CD4-positive, alpha-beta T cell treated with Interleukin-12 subunit alpha and Interleukin-12 subunit beta, for 1 hour (primary cell): ENCODE measurements at regions not wholly inside any gene's neighbourhood (a gene's known extent, or its start where the extent isn't known, plus 50 kb on each side); places are given as distances from the start of the nearest gene placed in this dataset.
A peak's percentile ranks its signal among the peaks of the same experiment; 100 is the strongest.

Source experiments
- DNase-seq: peaks from one replicate; pipeline ENCODE4 v3.0.0-alpha.2; 2020

- DNase-seq = no peak
Observed at GRCh38 chr15:47184003-47184907, 533.0 kb upstream of the SEMA6D start.

DNA sequence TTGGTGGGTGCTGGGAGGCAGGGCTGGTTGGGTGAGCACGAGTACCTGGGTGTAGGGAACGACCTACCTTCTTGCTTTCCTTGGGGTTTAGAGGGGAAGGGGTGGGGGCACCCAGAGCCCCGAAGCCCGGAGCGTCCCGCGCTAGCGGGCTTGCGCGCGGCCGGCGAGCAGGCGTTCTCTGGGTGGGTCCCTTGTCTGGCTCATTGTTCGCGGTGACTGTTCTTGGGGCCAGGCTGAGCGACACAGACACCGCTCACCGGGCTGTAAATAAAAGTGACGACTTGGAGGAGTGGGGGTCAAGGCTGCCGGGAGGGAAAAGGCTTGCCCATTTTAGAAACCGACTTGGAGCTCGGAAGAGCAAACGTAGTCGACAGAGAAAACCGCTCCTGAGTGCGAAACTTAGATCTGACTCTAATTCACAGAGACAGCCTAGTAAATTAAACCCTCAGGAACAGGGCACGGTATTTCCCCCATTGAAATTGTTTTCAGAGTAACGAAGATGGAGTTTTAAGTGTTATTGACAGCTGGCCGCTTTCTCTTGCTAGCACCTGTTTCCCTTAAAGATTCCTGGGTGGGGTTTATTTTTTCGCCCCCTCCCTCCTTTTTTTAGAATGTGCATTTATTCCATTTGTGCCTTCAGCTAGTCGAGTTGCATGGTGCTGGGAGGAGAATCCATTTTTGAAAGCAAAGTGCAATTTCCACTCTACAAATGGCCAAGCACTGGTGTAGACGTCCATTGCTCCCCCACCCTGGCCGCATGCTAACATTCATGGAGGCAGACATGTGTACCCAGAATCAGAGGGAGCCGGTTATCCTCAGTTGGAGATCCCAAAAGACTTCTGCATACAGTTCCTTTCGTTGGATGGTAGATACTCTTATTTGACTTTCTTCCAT, 532.1 kb upstream of the SEMA6D start:
- DNase-seq = no peak

- no peak for DNase-seq
Observed at GRCh38 chr15:47186075-47186474, 531.2 kb upstream of the SEMA6D start.

DNA sequence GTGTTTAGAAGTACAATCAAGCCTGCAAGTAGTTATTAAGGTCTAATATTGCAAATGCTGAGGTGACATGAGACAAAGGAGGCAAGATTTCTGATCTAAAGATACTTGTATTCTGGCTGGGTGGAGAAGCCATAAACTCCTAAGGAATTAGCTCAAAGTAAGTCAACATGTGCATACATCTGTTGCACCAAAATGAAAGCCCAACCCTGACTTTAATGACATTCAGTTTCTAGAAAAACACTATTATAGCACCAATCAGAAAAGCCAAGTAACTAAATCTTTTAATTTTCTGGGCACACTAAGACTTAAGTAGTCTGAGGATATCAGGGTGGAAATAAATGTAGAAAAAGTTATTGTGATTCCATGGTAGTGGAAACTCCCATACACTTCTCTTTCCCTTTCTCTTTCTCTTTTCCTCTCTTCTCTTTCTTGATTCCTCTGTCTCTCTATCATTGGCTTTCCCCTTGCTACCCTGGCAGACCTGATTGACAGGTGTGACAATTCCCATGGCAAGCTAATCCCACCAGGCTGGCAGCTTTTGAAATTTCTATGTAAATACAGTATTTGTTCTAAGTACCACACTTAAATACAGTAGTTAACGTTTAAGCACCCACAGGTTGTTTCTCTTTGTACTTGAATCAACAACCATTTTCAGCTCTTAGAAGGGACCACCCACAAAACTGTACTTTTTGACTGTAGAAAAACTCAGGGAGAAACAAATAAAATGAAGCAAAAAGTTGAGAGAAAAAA, 528.4 kb upstream of the SEMA6D start:
- DNase-seq = no peak

GRCh38 chr15:47194718-47195117, 522.6 kb upstream of the SEMA6D start:
- DNase-seq = no peak

GRCh38 chr15:47196048-47196447, 521.3 kb upstream of the SEMA6D start:
- DNase-seq = peak; percentile 26

GRCh38 chr15:47203993-47204392, 513.3 kb upstream of the SEMA6D start:
- no peak for DNase-seq

GRCh38 chr15:47206358-47206978, 510.8 kb upstream of the SEMA6D start:
- DNase-seq = no peak

DNA sequence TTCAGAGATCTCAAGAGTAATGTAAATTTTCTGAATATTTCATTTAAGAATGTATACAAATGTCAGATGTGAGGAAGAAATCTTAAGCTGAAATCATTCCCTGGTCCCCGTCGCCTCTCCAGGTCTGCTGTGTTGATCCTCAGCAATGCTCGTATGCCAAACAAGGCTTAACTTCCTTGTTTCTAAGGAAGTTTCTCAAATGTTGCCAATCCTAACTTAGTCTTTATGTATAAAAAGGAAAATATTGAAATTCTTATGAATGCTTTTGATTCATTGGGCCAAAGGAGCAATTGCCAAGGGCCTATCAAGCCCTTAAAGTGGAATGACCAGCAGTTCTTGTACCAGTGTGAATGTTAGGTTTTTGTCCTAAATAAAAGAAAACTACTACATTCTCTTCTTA, 507.7 kb upstream of the SEMA6D start:
- DNase-seq = no peak

DNA sequence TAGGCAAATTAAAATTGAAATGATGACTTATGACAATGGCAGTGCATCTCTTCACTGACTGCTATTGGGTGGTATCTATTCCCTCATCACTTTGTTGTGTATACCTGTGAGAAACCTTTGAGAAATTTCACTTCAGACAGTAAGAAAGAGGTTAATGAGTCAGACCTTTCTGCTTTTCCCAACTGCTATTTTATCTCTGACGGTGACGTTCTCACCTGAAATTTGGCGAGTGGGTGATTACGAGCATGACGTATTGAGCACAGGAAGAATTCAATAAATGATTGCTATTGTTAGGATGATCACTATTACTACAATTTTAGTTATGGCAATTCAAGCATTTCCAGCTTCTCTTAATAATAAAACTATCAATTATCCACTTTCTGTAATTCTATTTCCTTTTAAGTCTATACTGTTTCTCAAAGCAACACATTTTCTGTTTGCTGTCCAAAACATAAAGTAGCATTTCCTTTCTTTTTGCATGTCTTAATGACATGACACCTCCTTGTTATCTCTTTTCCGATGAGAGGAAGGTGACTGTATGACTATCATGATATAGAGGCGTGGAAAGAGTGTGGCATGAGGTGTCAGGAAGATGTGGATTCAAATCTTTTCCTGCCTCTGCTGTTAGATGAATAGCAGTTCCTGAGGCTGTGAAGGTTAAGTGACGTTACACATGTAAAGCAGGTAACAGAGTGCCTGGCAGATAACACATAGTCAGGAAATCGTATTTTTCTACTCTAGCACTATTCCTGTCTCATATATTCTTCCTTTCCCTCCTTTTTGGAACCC, 504.9 kb upstream of the SEMA6D start:
- DNase-seq = no peak

DNA sequence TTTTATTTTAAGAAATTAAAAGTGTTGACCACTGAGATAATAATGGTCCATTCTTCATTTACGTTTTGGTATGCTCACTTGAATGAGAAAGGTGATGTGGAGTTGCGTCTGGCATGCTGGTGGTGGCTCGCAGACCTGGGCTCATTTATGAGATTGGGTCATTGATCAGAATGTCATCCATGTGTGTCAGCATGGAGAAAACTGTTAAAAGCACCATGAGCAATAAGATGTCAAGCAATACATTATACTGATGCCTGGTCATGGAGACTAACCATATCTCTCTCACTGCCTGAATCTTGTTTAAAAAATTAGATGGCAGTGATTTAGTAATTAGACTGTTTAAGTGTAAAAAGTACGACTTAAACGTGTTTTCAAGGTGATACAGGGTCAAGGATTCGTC, 503.4 kb upstream of the SEMA6D start:
- DNase-seq = no peak

GRCh38 chr15:47218295-47218694, 499.0 kb upstream of the SEMA6D start:
- no peak for DNase-seq

GRCh38 chr15:47244361-47244760, 472.9 kb upstream of the SEMA6D start:
- DNase-seq = no peak

DNA sequence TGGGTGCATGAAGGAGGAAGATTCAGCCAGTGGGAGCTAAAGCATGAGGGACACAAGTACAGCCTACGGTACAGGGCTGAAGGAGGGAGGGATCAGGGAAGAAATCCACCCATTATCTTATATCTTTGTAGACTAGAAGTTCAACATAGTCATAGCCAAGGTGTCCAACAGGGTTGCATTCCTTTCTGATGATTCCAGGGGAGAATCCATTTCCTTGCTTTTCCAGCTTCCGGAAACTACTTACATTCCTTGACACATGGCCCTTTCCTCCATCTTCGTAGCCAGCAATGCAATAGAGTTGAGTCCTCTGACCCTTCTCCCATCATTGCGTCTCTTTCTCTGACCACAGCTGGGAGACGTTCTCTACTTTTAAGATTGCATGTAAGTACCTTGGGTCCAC, 471.0 kb upstream of the SEMA6D start:
- no peak for DNase-seq

GRCh38 chr15:47258521-47258920, 458.8 kb upstream of the SEMA6D start:
- DNase-seq = no peak

DNA sequence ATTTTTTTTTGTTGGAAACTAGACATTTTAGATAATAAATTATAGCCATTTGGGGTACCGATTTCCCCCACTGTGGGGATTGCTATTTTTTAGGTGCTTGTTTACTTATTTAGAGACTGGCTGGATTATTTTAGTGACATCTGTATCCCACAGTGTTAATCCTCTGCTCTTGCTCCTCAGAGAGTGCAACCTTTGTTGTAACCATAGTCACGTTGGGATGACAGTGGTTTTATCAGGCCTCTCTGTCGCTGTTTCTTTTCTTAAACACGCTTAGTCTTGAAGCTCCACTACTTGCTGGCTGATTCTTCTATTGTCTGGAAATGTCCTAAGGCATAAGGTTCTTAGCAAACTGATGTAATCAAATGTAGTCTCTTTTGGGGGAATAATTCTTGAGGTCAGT, 451.6 kb upstream of the SEMA6D start:
- DNase-seq = no peak

DNA sequence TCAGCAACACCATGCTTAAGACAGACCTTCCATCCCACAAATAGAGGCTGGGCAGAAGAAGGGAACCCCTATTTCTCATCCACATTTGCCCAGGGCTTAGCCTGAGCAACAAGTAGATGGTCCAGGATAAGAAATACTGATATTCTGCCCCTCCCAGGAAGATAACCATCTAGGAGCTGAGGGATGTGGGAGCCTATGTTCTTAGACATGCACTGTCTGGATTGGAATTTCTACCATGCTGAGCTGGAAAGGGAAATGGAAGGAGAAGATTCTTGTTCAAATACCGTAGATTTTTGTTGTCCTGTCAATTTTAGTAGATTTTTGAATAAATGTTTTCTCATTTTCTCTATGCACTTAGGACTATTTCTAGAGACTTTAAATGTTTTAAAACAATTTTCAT, 450.7 kb upstream of the SEMA6D start:
- no peak for DNase-seq

DNA sequence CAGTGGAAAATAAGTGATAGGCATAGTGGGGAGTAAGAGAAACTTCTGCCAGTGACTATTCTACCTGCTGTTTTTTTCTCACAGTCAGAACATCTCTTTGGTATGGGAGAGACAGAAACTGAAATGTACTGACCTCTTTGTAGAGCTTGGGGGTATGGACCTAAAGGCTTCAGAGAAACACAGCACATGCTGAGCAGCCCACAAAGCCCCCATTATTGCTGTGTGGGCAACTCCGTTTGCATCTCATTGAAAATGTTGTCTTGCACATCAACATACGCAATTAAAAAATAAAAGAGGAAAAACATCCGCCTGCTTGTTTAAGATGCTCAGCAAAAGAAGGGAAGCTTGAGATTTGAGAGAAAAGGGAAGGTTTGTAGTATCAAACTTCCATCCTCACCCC, 443.4 kb upstream of the SEMA6D start:
- DNase-seq = no peak

DNA sequence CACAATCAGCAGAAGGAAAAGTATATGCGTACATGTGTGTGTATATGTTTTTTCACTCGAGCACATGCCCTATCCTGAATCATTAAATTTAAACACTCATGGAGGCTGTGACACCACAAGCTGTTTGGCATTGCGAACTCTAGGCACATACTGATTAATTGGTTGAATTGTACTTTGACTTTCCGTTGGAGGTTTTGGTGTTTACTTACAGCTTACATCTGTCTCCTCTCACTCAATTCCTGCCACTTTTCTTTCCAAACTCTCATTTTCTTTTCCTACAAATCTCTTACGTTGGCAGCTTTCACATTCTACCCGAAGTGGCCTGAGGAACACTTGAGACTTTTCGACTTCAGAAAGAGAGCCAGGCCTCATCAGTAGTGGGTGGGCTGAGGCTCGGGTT, 434.1 kb upstream of the SEMA6D start:
- DNase-seq = no peak

DNA sequence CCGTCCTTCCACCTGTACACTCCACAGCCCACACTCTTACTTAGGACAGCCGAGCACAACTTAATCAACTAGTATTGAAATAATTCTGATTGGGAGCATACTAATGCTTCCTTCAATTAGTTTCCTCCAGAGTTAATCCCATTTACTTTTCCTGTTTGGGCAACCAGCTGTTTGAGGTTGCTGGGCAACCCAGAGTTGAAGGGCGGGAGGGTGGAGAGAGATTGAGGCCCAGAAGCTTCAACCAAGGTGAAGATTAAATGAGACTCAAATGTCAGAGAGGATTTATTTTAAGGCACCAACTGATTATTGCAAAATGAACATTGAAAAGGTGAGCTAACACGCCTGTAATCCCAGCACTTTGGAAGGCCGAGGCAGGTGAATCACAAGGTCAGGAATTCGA, 428.5 kb upstream of the SEMA6D start:
- no peak for DNase-seq

DNA sequence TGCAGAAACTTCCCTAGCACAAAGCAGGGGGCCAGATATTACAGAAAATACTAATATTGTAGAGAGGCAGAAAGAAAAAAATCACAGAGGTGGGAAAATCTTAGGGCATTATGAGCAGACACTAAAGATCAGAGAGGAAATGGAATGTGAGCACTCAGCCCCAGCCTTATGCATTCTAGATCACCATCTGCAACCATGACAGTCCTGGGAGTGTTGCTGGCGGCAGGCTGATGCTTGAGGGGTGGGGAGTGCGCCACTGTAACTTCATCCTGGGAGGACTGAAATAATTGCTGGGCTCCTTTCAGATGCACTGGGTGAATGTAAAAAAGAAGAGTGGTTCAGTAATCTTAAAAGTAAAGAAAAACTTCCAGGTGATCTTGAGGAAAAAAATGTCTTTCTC, 427.6 kb upstream of the SEMA6D start:
- DNase-seq = no peak

GRCh38 chr15:47291767-47292166, 425.5 kb upstream of the SEMA6D start:
- no peak for DNase-seq
